ENCODE measurements at regions not wholly inside any gene's neighbourhood (a gene's known extent, or its start where the extent isn't known, plus 50 kb on each side); places are given as distances from the start of the nearest gene placed in this dataset.
"Not testable (repeated sequence)": the region's sequence is repeated elsewhere in the genome, so short reads cannot be mapped to it uniquely, and the experiment has no call there.

DNA sequence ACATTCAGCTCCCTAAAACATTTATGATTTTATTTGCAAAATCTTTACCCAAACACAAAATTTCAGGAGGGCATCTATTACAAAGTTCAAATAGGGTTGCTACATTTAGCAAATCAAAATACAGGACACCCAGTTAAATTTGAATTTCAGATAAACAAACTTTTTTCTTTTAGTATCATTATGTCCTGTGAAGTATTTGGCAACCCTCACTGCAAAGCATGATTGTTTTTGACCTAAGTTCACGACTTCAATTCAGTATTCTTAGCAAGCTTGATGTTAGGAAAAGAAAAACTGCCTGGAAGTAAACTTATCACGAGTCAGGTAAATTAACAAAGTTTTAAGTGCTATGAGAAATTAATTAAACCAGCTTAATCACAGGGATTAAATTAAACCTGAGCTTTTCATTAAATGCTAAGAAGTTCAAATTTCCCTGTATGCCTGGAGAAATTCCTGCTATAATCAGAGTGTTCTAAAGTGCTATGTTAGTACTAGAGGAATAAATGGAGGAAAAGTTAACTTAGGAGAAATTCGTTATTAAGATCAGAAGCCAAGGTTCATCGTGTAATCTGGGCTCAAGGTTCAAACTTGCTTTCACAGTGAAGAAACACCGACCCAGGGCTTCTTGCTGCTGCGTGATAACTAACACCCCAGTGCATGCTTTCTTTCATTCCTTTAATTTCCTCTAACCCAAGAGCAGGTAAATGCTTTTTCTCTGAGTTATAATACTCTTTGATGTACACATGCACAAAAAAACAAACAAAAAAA lies 298.1 kb downstream of the FOXO1 start:
- TF ChIP-seq, protein P1, sequence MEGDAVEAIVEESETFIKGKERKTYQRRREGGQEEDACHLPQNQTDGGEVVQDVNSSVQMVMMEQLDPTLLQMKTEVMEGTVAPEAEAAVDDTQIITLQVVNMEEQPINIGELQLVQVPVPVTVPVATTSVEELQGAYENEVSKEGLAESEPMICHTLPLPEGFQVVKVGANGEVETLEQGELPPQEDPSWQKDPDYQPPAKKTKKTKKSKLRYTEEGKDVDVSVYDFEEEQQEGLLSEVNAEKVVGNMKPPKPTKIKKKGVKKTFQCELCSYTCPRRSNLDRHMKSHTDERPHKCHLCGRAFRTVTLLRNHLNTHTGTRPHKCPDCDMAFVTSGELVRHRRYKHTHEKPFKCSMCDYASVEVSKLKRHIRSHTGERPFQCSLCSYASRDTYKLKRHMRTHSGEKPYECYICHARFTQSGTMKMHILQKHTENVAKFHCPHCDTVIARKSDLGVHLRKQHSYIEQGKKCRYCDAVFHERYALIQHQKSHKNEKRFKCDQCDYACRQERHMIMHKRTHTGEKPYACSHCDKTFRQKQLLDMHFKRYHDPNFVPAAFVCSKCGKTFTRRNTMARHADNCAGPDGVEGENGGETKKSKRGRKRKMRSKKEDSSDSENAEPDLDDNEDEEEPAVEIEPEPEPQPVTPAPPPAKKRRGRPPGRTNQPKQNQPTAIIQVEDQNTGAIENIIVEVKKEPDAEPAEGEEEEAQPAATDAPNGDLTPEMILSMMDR (IDR thresholded peaks at IDR 0.05; ENCODE audit: extremely low read depth, missing control alignments): no peak
- no peak for DNase-seq (ENCODE audit: low spot score)

DNA sequence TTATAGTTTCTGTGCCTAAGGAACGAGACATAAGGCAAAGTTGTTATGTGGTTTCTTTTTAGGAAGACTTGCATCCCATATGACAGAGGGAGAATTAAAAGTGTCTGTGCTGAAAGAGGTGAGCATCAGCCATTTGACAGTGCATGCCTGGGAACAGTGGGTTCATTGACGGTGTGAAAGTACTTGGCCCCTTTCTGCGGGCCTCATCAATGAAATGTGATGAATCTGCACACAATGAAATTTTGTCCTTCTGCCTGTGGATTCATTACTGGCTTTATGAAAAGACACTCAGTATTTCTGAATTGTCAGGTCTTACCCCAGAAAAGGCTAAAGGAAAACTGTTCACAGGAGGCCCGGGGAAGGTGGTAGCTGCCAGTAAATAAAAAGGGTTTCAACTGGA lies 295.8 kb downstream of the FOXO1 start:
- DNase-seq (ENCODE audit: low spot score): no peak
- TF ChIP-seq, protein P1 (IDR thresholded peaks at IDR 0.05; ENCODE audit: extremely low read depth, missing control alignments): no peak

DNA sequence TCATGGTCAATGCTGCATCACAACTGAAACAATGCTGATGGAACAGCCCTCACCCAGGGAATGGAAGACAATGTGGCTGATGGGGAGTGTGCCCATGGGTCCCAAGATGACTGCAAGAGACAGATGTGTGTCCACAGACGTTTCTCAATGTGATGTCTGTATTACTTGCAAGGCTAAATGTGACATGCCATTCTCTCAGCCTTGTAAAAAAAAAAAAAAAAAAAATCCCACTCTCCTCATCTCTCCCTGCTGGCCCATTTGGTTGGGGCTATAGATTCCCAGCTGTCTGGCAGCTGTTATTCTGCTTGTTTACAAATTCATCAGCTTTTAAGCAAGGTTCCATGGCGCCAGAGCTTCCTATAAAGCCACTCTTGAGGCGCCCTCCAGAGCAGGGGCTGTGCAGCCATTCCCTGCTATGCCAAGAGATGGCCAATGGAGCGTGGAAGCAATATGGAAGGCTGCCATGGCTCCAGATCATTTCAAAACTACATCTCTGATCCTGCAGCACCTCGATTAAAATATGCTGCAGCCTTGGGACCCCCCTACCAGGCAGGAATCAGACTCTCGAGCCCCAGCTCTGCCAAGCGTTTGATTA lies 294.8 kb downstream of the FOXO1 start:
- TF ChIP-seq, protein P1 (IDR thresholded peaks at IDR 0.05; ENCODE audit: extremely low read depth, missing control alignments): no peak
- DNase-seq (ENCODE audit: low spot score): no peak

DNA sequence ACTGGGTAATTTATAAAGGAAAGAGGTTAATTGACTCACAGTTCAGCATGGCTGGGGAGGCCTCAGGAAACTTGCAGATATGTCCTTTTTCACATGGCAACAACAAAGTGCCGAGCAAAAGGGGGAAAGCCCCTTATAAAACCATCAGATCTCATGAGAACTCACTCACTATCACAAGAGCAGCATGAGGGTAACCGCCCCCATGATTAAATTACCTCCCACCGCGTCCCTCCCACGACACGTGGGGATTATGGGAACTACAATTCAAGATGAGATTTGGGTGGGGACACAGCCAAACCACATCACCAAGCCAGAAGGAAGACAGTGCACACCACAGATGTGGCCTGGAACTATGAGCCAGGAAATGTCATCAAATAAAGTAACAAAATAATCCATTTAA lies 292.8 kb downstream of the FOXO1 start:
- not testable (repeated sequence) for DNase-seq (ENCODE audit: low spot score)

DNA sequence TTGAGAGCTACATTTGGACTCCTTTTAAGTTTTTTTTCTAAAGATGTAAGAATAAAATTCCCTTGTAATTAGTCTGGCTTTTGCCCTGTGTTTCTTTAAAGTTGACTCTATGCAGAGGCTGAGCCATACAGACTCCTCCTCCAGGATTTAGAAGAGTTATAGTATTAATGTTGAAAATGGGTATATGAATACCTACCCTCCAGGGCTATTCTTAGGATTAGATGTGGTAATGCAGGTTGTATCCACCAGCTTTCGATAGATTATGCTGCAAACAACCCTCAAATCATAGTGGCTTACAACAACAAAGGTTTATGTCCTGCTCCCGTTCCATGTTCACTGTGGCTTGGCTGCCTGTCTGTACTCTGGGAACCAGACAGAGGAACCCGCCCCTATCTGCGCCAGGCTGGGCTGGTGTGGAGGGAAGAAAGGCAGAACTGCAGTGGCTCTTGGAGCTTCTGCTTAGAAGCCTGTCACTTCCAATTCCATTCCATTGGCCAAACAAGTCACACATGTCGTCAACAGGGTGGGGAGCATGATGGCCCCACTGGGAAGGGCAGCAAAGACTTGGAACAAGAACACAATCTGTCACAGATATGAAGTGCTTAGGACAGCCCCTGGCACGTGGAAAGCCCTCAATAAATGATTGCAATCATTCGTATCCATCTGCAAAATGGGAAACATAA lies 290.8 kb downstream of the FOXO1 start:
- no peak for DNase-seq (ENCODE audit: low spot score)
- TF ChIP-seq, protein P1 (IDR thresholded peaks at IDR 0.05; ENCODE audit: extremely low read depth, missing control alignments): no peak

DNA sequence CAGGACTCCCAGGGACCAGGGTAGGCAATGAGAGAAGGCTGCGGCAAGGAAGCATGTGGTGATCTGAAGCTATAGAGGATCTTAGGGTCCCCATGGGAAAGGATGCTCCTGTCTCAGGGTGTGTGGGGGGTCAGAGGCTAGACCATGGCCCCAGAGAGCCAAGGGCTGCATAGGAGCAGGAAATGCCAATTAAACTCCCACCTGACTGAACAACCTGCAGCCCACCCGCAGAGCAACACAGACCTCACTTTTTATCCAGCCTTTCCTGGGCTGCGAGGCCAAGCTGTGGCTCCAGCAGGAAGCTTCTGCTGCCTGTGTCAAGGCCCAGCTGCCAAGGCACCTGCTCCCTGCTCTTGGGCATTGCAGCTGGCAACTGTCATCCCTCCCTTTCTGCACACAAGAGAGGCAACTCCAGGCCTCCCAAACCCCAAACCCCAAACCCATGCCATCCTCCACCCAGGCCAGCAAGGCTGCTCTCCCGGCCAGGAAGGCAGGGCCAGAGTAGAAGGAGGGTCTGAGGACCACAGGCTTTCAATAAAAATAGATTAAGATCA lies 290.1 kb downstream of the FOXO1 start:
- TF ChIP-seq, protein P1 (IDR thresholded peaks at IDR 0.05; ENCODE audit: extremely low read depth, missing control alignments): no peak
- DNase-seq (ENCODE audit: low spot score): no peak

DNA sequence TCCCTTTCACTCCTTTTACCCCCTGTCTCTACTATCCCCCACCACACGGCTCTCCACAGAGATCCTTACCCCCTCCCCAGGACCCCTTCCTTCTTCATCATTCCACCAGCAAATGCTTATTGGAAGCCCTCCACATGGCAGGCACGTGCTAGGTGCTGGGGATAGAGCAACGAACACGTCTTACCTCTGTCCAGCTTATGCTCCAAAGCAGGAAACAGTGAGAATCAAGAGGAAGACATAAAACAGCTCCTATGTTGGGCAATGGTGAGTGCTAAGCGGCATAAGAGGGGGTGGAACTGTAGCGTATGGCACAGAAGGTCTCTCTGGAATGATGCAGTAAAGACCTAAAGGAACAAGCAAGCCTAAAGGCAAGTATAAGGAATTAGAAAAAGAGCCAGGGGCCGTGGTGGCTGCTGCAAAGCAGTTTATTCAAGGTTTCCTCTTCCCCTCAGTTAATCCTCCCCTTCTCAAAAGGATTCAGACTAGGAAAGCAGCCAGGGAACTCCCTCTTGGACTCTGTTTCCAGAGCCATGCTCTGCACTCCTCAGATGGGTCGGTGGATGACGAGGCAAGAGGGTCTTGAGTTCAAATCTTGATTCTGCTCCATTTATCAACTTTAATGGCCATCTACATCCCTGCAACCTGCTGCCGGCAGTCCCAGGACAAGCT lies 289.4 kb downstream of the FOXO1 start:
- DNase-seq (ENCODE audit: low spot score): no peak
- TF ChIP-seq, protein P1 (IDR thresholded peaks at IDR 0.05; ENCODE audit: extremely low read depth, missing control alignments): no peak

Measured in GM20000 (cell line).